HUES6 (cell line): ENCODE measurements at regions not wholly inside any gene's neighbourhood (a gene's known extent, or its start where the extent isn't known, plus 50 kb on each side); places are given as distances from the start of the nearest gene placed in this dataset.
"Not testable (repeated sequence)": the region's sequence is repeated elsewhere in the genome, so short reads cannot be mapped to it uniquely, and the experiment has no call there.

Experiments
- H3K27ac ChIP-seq: 2 replicates; pipeline ENCODE4 v1.7.0; 2013; ENCODE audit warnings: low read depth, mild to moderate bottlenecking, low read length, inconsistent platforms
- H3K27me3 ChIP-seq: 2 replicates; pipeline ENCODE4 v1.6.1; 2013; ENCODE audit warnings: low read length; ENCODE audit not compliant: control insufficient read depth, insufficient read depth
- H3K36me3 ChIP-seq: 2 replicates; pipeline ENCODE4 v1.6.1; 2013; ENCODE audit warnings: low read length; ENCODE audit not compliant: control insufficient read depth, insufficient read depth
- H3K4me1 ChIP-seq: 2 replicates; pipeline ENCODE4 v1.6.1; 2013; ENCODE audit warnings: low read length; ENCODE audit not compliant: control insufficient read depth, insufficient read depth
- H3K4me3 ChIP-seq: 2 replicates; pipeline ENCODE4 v1.5.1; 2013; ENCODE audit warnings: low read depth, low read length
- H3K9ac ChIP-seq: one replicate; pipeline ENCODE4 v1.6.1; 2013; ENCODE audit warnings: mild to moderate bottlenecking, low read length
- H3K9me3 ChIP-seq: 2 replicates; pipeline ENCODE4 v1.6.1; 2013; ENCODE audit warnings: low read depth, low read length; ENCODE audit not compliant: control insufficient read depth, insufficient read depth

DNA sequence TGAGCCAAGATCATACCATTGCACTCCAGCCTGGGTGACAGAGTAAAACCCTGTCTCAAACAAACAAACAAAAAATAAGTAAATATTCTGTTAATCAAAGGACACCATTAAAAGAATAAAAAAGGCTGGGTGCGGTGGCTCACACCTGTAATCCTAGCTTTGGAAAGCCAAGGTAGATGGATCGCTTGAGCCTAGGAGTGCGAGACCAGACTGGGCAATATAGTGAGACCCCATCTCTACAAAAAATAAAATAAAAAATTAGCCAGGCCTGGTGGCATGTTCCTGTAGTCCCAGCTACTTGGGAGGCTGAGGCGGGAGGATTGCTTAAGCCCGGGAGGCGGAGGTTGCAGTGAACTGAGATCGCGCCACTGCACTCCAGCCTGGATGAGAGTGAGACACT is 84.1 kb downstream of the GLUL start:
- H3K27me3 ChIP-seq, H3K36me3 ChIP-seq, H3K4me1 ChIP-seq, H3K9ac ChIP-seq, H3K27ac ChIP-seq, H3K4me3 ChIP-seq, H3K9me3 ChIP-seq: not testable (repeated sequence)

DNA sequence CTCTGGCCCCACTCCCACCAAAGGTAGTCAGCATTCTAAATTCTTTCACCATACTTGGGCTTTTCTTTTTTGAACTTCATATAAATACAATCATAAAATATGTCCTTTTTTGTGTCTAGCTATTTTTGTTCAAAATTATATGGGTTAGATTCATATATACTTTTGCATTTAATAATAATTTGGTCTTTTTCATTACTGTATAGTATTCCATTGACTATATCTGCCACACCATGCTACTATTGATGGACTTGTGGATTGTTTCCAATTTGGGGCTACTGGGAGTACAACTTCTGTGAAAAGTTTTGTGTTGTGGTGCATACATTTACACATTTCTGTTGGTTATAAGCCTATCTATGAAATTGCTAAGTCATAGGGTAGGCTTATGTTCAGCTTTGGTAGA is 85.7 kb downstream of the GLUL start:
- no peaks in the 10 kb centered on the region for H3K36me3 ChIP-seq
- no peak overlapping the region for H3K9ac ChIP-seq
- H3K9me3 ChIP-seq: peaks cover 4% of the 10 kb centered on the region; the same call in 1 of the 2 replicates
- H3K4me3 ChIP-seq: no peak overlapping the region
- no peak overlapping the region for H3K27ac ChIP-seq
- peaks cover 13% of the 10 kb centered on the region for H3K4me1 ChIP-seq
- H3K27me3 ChIP-seq: no peaks in the 10 kb centered on the region

DNA sequence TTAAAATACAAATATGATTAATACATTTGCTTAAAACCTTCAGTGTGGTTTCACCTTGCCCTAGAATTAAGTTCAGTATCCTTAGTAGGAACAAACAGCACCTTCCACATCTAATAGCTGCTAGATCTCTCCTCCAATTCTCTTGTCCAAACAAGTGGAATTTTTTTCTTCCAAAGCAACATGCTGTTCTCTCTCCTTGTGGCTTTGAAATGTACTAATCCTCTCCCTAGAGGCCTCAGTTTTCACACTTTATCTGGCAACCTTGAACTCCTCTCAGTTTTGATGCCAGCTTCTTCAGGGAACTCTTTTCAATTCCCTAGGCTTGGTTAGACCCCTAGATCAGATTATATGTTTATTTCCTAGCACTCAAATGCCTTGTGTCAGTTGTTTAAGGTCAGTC is 87.0 kb downstream of the GLUL start:
- H3K4me1 ChIP-seq: peaks cover 10% of the 10 kb centered on the region
- peaks cover 4% of the 10 kb centered on the region; the same call in 1 of the 2 replicates for H3K9me3 ChIP-seq
- H3K4me3 ChIP-seq: no peak overlapping the region
- H3K27me3 ChIP-seq: no peaks in the 10 kb centered on the region
- no peak overlapping the region for H3K27ac ChIP-seq
- H3K36me3 ChIP-seq: no peaks in the 10 kb centered on the region
- H3K9ac ChIP-seq: no peak overlapping the region

DNA sequence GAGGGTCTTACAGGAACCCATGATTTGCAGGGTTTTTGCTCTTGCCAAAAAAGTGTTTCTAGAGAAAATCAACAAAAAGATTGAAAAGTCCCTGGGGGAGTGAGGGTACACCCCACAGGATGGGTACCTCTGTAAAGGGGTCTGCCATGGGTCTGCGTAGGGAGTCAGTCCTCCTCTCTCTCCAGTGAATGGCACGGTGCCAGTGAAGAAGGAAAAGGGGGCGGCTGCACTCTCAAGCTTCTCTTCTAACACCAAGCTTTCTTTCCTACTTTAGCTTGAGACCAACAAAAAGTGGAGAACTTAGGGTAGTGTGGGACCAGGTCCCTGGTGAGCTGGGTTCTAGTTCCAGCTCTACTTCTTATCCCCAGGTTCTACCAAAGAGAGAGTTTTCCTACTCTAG is 87.4 kb downstream of the GLUL start:
- Histone ChIP-seq H3K9me3 (peaks cover 4% of the 10 kb centered on the region; the same call in 1 of the 2 replicates), H3K27me3 (no peaks in the 10 kb centered on the region), H3K9ac (no peak overlapping the region), H3K36me3 (no peaks in the 10 kb centered on the region), H3K4me1 (peaks cover 8% of the 10 kb centered on the region; the same call in 1 of the 2 replicates), H3K4me3 (no peak overlapping the region), H3K27ac (no peak overlapping the region)

DNA sequence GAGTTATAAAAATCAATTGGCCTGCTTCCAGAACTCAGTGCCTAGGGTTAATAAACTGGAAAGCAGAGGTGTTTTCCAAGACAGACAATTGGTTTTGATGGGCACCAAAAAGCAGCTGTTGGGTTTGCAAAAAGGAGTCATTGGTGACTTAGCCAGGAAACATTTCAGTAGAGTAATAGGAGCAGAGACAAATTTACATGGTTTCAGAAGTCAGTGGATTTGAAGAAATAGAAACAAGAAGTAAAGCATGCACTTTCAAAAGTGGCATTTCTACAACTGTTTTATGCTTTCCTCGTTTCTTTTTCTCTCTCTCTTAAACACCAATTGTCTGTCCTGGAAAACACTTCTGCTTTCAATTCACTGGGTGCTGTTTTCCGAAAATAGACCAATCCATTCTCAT is 87.8 kb downstream of the GLUL start:
- Histone ChIP-seq H3K9ac (no peak overlapping the region), H3K27me3 (no peaks in the 10 kb centered on the region), H3K4me1 (peaks cover 8% of the 10 kb centered on the region; the same call in 1 of the 2 replicates), H3K36me3 (no peaks in the 10 kb centered on the region), H3K9me3 (peaks cover 4% of the 10 kb centered on the region; the same call in 1 of the 2 replicates), H3K27ac (no peak overlapping the region), H3K4me3 (no peak overlapping the region)

GRCh38 chr1:182301467-182302198 is 90.0 kb downstream of the GLUL start:
- no peaks in the 10 kb centered on the region for H3K36me3 ChIP-seq
- no peak overlapping the region for H3K9ac ChIP-seq
- H3K9me3 ChIP-seq: peaks cover 4% of the 10 kb centered on the region; the same call in 1 of the 2 replicates
- H3K27ac ChIP-seq: no peak overlapping the region
- no peaks in the 10 kb centered on the region for H3K27me3 ChIP-seq
- no peak overlapping the region for H3K4me3 ChIP-seq
- peaks cover 8% of the 10 kb centered on the region; the same call in 1 of the 2 replicates for H3K4me1 ChIP-seq

DNA sequence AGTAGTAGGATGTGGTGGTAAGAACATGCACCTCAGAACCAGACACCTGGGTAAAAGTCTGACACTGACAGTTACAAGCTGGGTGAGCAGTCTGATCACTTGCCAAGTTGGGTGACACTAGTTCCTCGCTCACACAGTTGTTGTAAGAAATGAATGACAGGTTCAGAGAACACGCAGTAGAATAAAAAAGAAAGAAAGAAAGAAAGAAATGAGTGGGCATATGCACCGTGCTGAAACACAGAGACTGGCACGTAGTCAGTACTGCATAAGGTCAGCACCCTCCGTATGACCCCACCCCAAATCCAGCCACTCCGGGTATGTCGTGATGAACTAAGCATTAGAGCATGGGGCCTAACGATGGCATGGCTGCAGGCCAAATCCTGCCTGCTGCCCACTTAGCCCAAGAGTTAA is 90.6 kb downstream of the GLUL start:
- Histone ChIP-seq H3K27me3 (no peaks in the 10 kb centered on the region), H3K4me1 (peaks cover 8% of the 10 kb centered on the region; the same call in 1 of the 2 replicates), H3K4me3 (no peak overlapping the region), H3K9ac (no peak overlapping the region), H3K9me3 (peaks cover 4% of the 10 kb centered on the region; the same call in 1 of the 2 replicates), H3K36me3 (no peaks in the 10 kb centered on the region), H3K27ac (no peak overlapping the region)

DNA sequence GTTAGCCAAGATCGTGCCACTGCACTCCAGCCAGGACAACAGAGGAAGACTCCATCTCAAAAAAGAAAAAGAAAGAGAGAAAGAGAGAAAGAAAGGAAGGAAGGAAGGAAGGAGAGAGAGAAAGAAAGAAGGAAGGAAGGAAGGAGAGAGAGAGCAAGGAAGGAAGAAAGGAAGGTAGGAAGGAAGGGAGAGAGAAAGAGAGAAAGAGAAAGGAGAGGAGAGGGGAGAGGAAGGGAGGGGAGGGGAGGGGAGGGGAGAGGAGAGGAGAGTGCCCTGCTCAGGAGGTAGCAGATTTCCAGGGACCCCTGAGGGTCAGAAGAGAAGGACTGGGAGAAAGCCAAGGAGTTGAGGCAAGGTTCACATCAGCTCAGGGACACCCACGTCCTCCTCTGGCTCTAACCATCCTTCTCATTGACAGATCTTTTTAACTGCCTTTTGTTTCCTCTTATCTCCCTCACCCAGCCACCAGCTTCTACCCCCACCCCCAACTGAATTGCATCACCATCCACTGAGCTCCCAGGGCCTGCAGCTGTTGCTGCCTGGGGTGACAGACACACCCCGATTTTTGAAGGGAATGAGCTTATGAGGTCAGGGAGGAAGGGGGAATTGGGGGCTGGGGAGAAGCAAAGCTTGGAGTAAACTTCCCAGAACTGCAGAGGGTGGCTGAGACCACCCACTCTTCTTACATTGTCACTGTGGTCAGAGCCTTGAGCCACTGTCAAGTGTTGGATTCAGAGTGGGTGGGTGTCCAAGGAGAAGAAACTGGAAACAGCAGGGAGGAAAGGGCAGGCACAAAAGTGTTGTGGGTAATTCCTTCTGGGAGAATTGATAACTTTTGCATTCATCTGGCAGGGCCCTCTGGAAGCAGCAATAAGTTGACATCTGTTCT is 91.6 kb downstream of the GLUL start:
- Histone ChIP-seq H3K27ac (no peak overlapping the region), H3K9me3 (peaks cover 4% of the 10 kb centered on the region; the same call in 1 of the 2 replicates), H3K4me1 (peaks cover 8% of the 10 kb centered on the region; the same call in 1 of the 2 replicates), H3K36me3 (no peaks in the 10 kb centered on the region), H3K4me3 (no peak overlapping the region), H3K9ac (no peak overlapping the region), H3K27me3 (no peaks in the 10 kb centered on the region)

GRCh38 chr1:182299054-182299727 is 92.4 kb downstream of the GLUL start:
- H3K9ac ChIP-seq, H3K4me3 ChIP-seq, H3K27me3 ChIP-seq, H3K27ac ChIP-seq, H3K36me3 ChIP-seq, H3K4me1 ChIP-seq, H3K9me3 ChIP-seq: not testable (repeated sequence)

- Histone ChIP-seq H3K9ac (no peak overlapping the region), H3K36me3 (no peaks in the 10 kb centered on the region), H3K9me3 (no peaks in the 10 kb centered on the region), H3K4me1 (peaks cover 8% of the 10 kb centered on the region; the same call in 1 of the 2 replicates), H3K27me3 (no peaks in the 10 kb centered on the region), H3K4me3 (no peak overlapping the region), H3K27ac (no peak overlapping the region)
Observed at GRCh38 chr1:182297335-182297734, 94.3 kb downstream of the GLUL start.
